IPS-NIHi7 (cell line): ENCODE measurements at regions not wholly inside any gene's neighbourhood (a gene's known extent, or its start where the extent isn't known, plus 50 kb on each side); places are given as distances from the start of the nearest gene placed in this dataset.
A peak's percentile ranks its signal among the peaks of the same experiment; 100 is the strongest.
"Not testable (repeated sequence)": the region's sequence is repeated elsewhere in the genome, so short reads cannot be mapped to it uniquely, and the experiment has no call there.

ENCODE experiments used
- DNase-seq: peaks from one replicate; pipeline ENCODE4 v3.0.0; 2012; ENCODE audit warnings: mixed read lengths; ENCODE audit errors: extremely low spot score

- no peak for DNase-seq
Measured at GRCh38 chr12:114826244-114826643, 142.3 kb upstream of the TBX3 start.

- no peak for DNase-seq
Measured at GRCh38 chr12:114823724-114824123, 139.7 kb upstream of the TBX3 start.

- DNase-seq, result no peak
Measured at GRCh38 chr12:114821570-114821969, 137.6 kb upstream of the TBX3 start.

- DNase-seq, result no peak
Measured at GRCh38 chr12:114820796-114821195, 136.8 kb upstream of the TBX3 start.

GRCh38 chr12:114817571-114818425 is 133.8 kb upstream of the TBX3 start:
- DNase-seq, result no peak

GRCh38 chr12:114815026-114815795 is 131.2 kb upstream of the TBX3 start:
- no peak for DNase-seq

GRCh38 chr12:114812858-114813761 is 129.1 kb upstream of the TBX3 start:
- peak; percentile 35 for DNase-seq

GRCh38 chr12:114812384-114812783 is 128.4 kb upstream of the TBX3 start:
- DNase-seq, result no peak

GRCh38 chr12:114809097-114809496 is 125.1 kb upstream of the TBX3 start:
- no peak for DNase-seq

GRCh38 chr12:114801381-114801780 is 117.4 kb upstream of the TBX3 start:
- not testable (repeated sequence) for DNase-seq

- DNase-seq, result not testable (repeated sequence)
Measured at GRCh38 chr12:114800566-114800965, 116.6 kb upstream of the TBX3 start.

GRCh38 chr12:114799574-114800487 is 115.9 kb upstream of the TBX3 start:
- peak; percentile 42 for DNase-seq

GRCh38 chr12:114794049-114794558 is 110.1 kb upstream of the TBX3 start:
- DNase-seq, result no peak

GRCh38 chr12:114790276-114790675 is 106.3 kb upstream of the TBX3 start:
- no peak for DNase-seq

- no peak for DNase-seq
Measured at GRCh38 chr12:114789821-114790220, 105.8 kb upstream of the TBX3 start.

GRCh38 chr12:114789276-114789675 is 105.3 kb upstream of the TBX3 start:
- DNase-seq, result no peak

- DNase-seq, result no peak
Measured at GRCh38 chr12:114784526-114784925, 100.6 kb upstream of the TBX3 start.

GRCh38 chr12:114783089-114783618 is 99.2 kb upstream of the TBX3 start:
- no peak for DNase-seq

GRCh38 chr12:114780746-114781399 is 96.9 kb upstream of the TBX3 start:
- DNase-seq, result no peak

- DNase-seq, result no peak
Measured at GRCh38 chr12:114779647-114780046, 95.7 kb upstream of the TBX3 start.
